22Rv1 (cell line): ENCODE measurements at regions not wholly inside any gene's neighbourhood (a gene's known extent, or its start where the extent isn't known, plus 50 kb on each side); places are given as distances from the start of the nearest gene placed in this dataset.

Experiments
- ZFX ChIP-seq: fragments of 450-650 bp; IDR thresholded peaks from 2 replicates; pipeline ENCODE4 v1.6.1; 2017; ENCODE audit warnings: antibody characterized with exemption, borderline replicate concordance
- TF ChIP-seq, protein P1 (sequence below): fragments of 450-650 bp; IDR thresholded peaks from 2 replicates; pipeline ENCODE4 v1.5.1; 2017; ENCODE audit warnings: mild to moderate bottlenecking

- TF ChIP-seq, protein P1, sequence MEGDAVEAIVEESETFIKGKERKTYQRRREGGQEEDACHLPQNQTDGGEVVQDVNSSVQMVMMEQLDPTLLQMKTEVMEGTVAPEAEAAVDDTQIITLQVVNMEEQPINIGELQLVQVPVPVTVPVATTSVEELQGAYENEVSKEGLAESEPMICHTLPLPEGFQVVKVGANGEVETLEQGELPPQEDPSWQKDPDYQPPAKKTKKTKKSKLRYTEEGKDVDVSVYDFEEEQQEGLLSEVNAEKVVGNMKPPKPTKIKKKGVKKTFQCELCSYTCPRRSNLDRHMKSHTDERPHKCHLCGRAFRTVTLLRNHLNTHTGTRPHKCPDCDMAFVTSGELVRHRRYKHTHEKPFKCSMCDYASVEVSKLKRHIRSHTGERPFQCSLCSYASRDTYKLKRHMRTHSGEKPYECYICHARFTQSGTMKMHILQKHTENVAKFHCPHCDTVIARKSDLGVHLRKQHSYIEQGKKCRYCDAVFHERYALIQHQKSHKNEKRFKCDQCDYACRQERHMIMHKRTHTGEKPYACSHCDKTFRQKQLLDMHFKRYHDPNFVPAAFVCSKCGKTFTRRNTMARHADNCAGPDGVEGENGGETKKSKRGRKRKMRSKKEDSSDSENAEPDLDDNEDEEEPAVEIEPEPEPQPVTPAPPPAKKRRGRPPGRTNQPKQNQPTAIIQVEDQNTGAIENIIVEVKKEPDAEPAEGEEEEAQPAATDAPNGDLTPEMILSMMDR, result no peak
- TF ChIP-seq ZFX, result no peak
Observed at GRCh38 chr13:33637978-33638743, 179.8 kb upstream of the RFC3 start.
